GM18508 (cell line): ENCODE measurements at regions not wholly inside any gene's neighbourhood (a gene's known extent, or its start where the extent isn't known, plus 50 kb on each side); places are given as distances from the start of the nearest gene placed in this dataset.
A peak's percentile ranks its signal among the peaks of the same experiment; 100 is the strongest.

ENCODE experiments used
- ATAC-seq: cut with Tn5 transposase; IDR thresholded peaks from one replicate; pipeline ENCODE4 v1.9.1; 2021; ENCODE audit warnings: moderate number of reproducible peaks; ENCODE audit not compliant: insufficient read depth, unreplicated experiment

GRCh38 chr5:153080940-153081339 is 409.5 kb upstream of the GRIA1 start:
- no peak for ATAC-seq

- ATAC-seq = no peak
Observed at GRCh38 chr5:153081385-153081784, 409.1 kb upstream of the GRIA1 start.

GRCh38 chr5:153084511-153084910 is 406.0 kb upstream of the GRIA1 start:
- ATAC-seq = no peak

- no peak for ATAC-seq
Observed at GRCh38 chr5:153086486-153086885, 404.0 kb upstream of the GRIA1 start.

GRCh38 chr5:153088538-153088937 is 401.9 kb upstream of the GRIA1 start:
- ATAC-seq = no peak

GRCh38 chr5:153094333-153094732 is 396.1 kb upstream of the GRIA1 start:
- ATAC-seq = no peak

- ATAC-seq = no peak
Observed at GRCh38 chr5:153096381-153096780, 394.1 kb upstream of the GRIA1 start.

- ATAC-seq = no peak
Observed at GRCh38 chr5:153099328-153099727, 391.1 kb upstream of the GRIA1 start.

GRCh38 chr5:153101235-153102180 is 389.0 kb upstream of the GRIA1 start:
- ATAC-seq = no peak

GRCh38 chr5:153116916-153117315 is 373.6 kb upstream of the GRIA1 start:
- ATAC-seq = no peak

- no peak for ATAC-seq
Observed at GRCh38 chr5:153118018-153118417, 372.5 kb upstream of the GRIA1 start.

- ATAC-seq = no peak
Observed at GRCh38 chr5:153122403-153122802, 368.1 kb upstream of the GRIA1 start.

GRCh38 chr5:153130296-153130695 is 360.2 kb upstream of the GRIA1 start:
- no peak for ATAC-seq

- ATAC-seq = no peak
Observed at GRCh38 chr5:153135411-153135810, 355.1 kb upstream of the GRIA1 start.

GRCh38 chr5:153136910-153137614 is 353.4 kb upstream of the GRIA1 start:
- ATAC-seq = no peak

GRCh38 chr5:153147891-153148623 is 342.4 kb upstream of the GRIA1 start:
- ATAC-seq = peak; percentile 76

- no peak for ATAC-seq
Observed at GRCh38 chr5:153148624-153148976, 341.9 kb upstream of the GRIA1 start.

- ATAC-seq = no peak
Observed at GRCh38 chr5:153151558-153151957, 338.9 kb upstream of the GRIA1 start.

- ATAC-seq = no peak
Observed at GRCh38 chr5:153153086-153153485, 337.4 kb upstream of the GRIA1 start.

- ATAC-seq = peak; percentile 71
Observed at GRCh38 chr5:153157156-153157555, 333.3 kb upstream of the GRIA1 start.

- ATAC-seq = no peak
Observed at GRCh38 chr5:153158608-153159007, 331.9 kb upstream of the GRIA1 start.
